ENCODE measurements at regions not wholly inside any gene's neighbourhood (a gene's known extent, or its start where the extent isn't known, plus 50 kb on each side); places are given as distances from the start of the nearest gene placed in this dataset.
A peak's percentile ranks its signal among the peaks of the same experiment; 100 is the strongest.

DNA sequence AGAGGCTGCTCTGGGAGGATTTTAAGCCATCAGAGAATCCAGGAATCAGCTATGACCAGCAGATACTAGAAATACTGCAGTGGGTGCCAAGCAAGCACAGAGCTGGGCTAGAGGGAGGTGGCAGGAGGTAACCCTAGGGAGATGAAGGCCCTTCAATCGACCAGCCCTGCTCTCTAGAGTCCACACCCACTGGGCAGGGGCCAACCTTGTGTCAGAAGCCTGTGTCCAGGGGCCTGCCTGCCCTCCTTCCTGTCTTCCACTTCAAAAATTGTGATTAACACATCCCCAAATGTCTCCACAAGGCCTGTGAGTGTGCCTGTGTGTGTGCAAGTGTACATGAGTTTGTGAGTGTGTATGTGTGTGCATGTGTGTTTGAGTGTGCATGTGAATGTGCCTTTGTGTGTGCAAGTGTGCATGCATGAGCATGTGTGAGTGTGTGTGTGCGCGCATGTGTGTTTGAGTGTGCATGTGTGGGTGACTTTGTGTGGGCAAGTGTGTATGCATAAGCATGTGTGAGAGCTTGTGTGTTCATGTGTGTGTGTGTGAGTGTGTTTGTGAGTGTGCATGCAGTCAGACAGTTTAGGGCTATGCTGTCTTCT lies 367.7 kb downstream of the SFMBT2 start:
- no TSS peak for BruUV-seq (replicated peaks)
- CTCF ChIA-PET (ENCODE audit: low intra/inter-chr PET ratio, low total read pairs), result no interaction called here
- H3K27ac ChIP-seq (ENCODE audit: extremely low read length, insufficient read depth, low read length), result no peak overlapping the region
- TF ChIP-seq, protein P1, sequence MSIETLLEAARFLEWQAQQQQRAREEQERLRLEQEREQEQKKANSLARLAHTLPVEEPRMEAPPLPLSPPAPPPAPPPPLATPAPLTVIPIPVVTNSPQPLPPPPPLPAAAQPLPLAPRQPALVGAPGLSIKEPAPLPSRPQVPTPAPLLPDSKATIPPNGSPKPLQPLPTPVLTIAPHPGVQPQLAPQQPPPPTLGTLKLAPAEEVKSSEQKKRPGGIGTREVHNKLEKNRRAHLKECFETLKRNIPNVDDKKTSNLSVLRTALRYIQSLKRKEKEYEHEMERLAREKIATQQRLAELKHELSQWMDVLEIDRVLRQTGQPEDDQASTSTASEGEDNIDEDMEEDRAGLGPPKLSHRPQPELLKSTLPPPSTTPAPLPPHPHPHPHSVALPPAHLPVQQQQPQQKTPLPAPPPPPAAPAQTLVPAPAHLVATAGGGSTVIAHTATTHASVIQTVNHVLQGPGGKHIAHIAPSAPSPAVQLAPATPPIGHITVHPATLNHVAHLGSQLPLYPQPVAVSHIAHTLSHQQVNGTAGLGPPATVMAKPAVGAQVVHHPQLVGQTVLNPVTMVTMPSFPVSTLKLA (IDR thresholded peaks at IDR 0.05), result peak; percentile 85
- TF ChIP-seq NKX3-1 (CRISPR knock-in tag; IDR thresholded peaks at IDR 0.05), result no peak
- TF ChIP-seq ZNF382 (CRISPR knock-in tag; IDR thresholded peaks at IDR 0.05; ENCODE audit: borderline replicate concordance), result no peak
- H3K36me3 ChIP-seq (replicated peaks in 1 of 2; ENCODE audit: control insufficient read depth in 1 of 2, insufficient read depth in 2 of 2, low read length in 2 of 2), result no peaks in the 10 kb centered on the region
- WGBS (ENCODE audit: low lambda C conversion rate), result 67% methylated on average over 3 of the region's 3 CpGs
- DNase-seq (ENCODE audit: low spot score), result no peak
- no peaks in the 10 kb centered on the region for H4K20me1 ChIP-seq (ENCODE audit: insufficient read depth, low read length)
- H3K4me3 ChIP-seq (replicated peaks in 1 of 3; ENCODE audit: insufficient read depth in 1 of 3, low read depth in 2 of 3, low read length in 3 of 3), result no peak overlapping the region
- no peak overlapping the region for H3K4me2 ChIP-seq (ENCODE audit: low read depth, low read length)
- no peak overlapping the region for H2AFZ ChIP-seq (ENCODE audit: low read length)
- H3K9ac ChIP-seq (ENCODE audit: insufficient read depth, low read depth, low read length), result no peak overlapping the region
- in situ Hi-C loops (cut with HindIII; ENCODE audit: extremely low pct_ligation_motif_present, low pct_unique_long_range_greater_than_20kb) (no loop called here), intact Hi-C loops (cut with micrococcal nuclease; ENCODE audit: unreplicated experiment) (no loop called here)
- no peak for FAIRE-seq
- H3K27me3 ChIP-seq (ENCODE audit: control insufficient read depth in 1 of 2, insufficient read depth in 2 of 2, low read length in 2 of 2), result peaks cover 0 to 3% of the 10 kb centered on the region in 2 experiments; a peak in 2 of 5 replicates
- H3K9me3 ChIP-seq (ENCODE audit: low read length), result no peaks in the 10 kb centered on the region
- no peaks in the 10 kb centered on the region for H3K79me2 ChIP-seq (ENCODE audit: insufficient read depth, low read length)
- POLR2A ChIA-PET, result no interaction called here
- no peak for ATAC-seq
- H3K4me1 ChIP-seq (ENCODE audit: insufficient read depth, low read length), result no peaks in the 10 kb centered on the region

DNA sequence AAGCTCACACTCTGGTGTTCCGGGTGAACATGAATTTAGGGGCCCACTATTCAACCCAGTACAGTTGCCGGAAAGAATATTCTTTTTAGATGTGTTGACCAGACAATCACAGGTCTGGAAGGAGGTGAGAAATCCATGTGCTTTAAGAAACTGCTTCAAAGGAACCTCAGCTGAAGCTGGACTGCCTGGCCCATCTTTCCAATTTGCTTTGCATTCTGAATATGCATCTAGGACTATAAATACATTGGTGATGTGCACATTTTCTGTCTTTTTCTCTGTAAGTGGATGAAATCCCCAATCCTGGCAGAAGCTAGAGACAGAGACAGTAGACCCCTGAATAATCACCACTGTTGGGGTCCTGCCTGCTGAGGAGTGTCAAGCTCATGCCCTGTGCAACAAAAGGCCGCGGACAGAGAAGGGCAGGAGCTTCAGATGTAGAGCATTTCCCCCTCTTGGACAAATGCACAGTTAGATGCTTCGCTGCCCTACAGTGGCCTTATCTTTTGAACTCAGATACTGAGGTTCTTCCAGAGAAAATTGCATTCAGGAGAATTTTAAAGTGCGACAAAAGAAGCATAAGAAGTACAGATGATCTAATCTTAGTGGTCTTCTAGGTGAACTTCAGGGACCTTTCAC lies 368.3 kb downstream of the SFMBT2 start:
- DNase-seq (ENCODE audit: low spot score) (no peak), FAIRE-seq (no peak), ATAC-seq (no peak)
- no peak overlapping the region for H3K4me3 ChIP-seq (replicated peaks in 1 of 3; ENCODE audit: insufficient read depth in 1 of 3, low read depth in 2 of 3, low read length in 3 of 3)
- H4K20me1 ChIP-seq (ENCODE audit: insufficient read depth, low read length), result no peaks in the 10 kb centered on the region
- peaks cover 0 to 3% of the 10 kb centered on the region in 2 experiments; a peak in 2 of 5 replicates for H3K27me3 ChIP-seq (ENCODE audit: control insufficient read depth in 1 of 2, insufficient read depth in 2 of 2, low read length in 2 of 2)
- in situ Hi-C loops (cut with HindIII; ENCODE audit: extremely low pct_ligation_motif_present, low pct_unique_long_range_greater_than_20kb) (no loop called here), intact Hi-C loops (cut with micrococcal nuclease; ENCODE audit: unreplicated experiment) (no loop called here)
- POLR2A ChIA-PET, result no interaction called here
- H3K9ac ChIP-seq (ENCODE audit: insufficient read depth, low read depth, low read length), result no peak overlapping the region
- CTCF ChIA-PET (ENCODE audit: low intra/inter-chr PET ratio, low total read pairs), result no interaction called here
- 25% methylated on average over 4 of the region's 6 CpGs for WGBS (ENCODE audit: low lambda C conversion rate)
- no peaks in the 10 kb centered on the region for H3K79me2 ChIP-seq (ENCODE audit: insufficient read depth, low read length)
- H3K9me3 ChIP-seq (ENCODE audit: low read length), result no peaks in the 10 kb centered on the region
- no peaks in the 10 kb centered on the region for H3K36me3 ChIP-seq (replicated peaks in 1 of 2; ENCODE audit: control insufficient read depth in 1 of 2, insufficient read depth in 2 of 2, low read length in 2 of 2)
- TF ChIP-seq, protein P2, sequence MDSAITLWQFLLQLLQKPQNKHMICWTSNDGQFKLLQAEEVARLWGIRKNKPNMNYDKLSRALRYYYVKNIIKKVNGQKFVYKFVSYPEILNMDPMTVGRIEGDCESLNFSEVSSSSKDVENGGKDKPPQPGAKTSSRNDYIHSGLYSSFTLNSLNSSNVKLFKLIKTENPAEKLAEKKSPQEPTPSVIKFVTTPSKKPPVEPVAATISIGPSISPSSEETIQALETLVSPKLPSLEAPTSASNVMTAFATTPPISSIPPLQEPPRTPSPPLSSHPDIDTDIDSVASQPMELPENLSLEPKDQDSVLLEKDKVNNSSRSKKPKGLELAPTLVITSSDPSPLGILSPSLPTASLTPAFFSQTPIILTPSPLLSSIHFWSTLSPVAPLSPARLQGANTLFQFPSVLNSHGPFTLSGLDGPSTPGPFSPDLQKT (CRISPR knock-in tag; IDR thresholded peaks at IDR 0.05; ENCODE audit: borderline replicate concordance), result no peak
- no peak overlapping the region for H3K27ac ChIP-seq (ENCODE audit: extremely low read length, insufficient read depth, low read length)
- no peak overlapping the region for H2AFZ ChIP-seq (ENCODE audit: low read length)
- BruUV-seq (replicated peaks), result no TSS peak
- no peaks in the 10 kb centered on the region for H3K4me1 ChIP-seq (ENCODE audit: insufficient read depth, low read length)
- no peak overlapping the region for H3K4me2 ChIP-seq (ENCODE audit: low read depth, low read length)
